ENCODE measurements at regions not wholly inside any gene's neighbourhood (a gene's known extent, or its start where the extent isn't known, plus 50 kb on each side); places are given as distances from the start of the nearest gene placed in this dataset.

- no peak for ATAC-seq (ENCODE audit: low FRiP score in 2 of 2)
- no peaks in the 10 kb centered on the region for H3K27me3 ChIP-seq
- TF ChIP-seq CTCF (IDR thresholded peaks at IDR 0.05), result no peak
- TF ChIP-seq EP300 (IDR thresholded peaks at IDR 0.05), result no peak
- no peak for TF ChIP-seq POLR2A (IDR thresholded peaks at IDR 0.05)
- no peak for TF ChIP-seq POLR2AphosphoS5 (IDR thresholded peaks at IDR 0.05)
- no peak overlapping the region for H3K27ac ChIP-seq
- H3K36me3 ChIP-seq, result no peaks in the 10 kb centered on the region
- no peak overlapping the region for H3K4me3 ChIP-seq
- WGBS, 2 donors, result 78% methylated on average over 1 of the region's 1 CpG
- no peaks in the 10 kb centered on the region for H3K9me3 ChIP-seq
- no peaks in the 10 kb centered on the region for H3K4me1 ChIP-seq
- DNase-seq, result no peak
Measured at GRCh38 chr2:139825726-139826125, 1045.5 kb upstream of the NXPH2 start.

DNA sequence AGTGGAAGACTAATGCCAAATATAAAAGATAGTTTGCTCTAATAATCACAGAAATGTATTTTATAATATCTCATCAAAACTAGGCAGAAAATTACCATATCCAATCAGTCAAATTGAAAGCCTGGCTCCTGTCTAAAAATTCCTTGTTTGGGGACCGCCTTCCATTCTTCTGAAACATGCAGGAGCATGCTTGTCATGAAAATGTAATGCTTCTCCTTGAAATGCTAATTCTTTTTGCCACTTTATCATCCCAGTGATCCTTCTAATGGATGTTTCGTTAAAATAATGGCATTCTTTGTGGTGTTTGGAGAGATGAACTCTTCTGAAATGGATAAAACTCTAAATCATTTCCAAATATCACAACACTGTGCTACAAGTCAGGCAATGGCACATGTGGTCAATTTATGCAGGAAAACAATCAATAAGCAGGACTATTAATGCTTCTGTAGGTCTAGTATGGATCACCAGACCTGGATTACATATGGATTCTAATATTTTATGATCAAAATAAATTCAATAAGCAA is 1039.1 kb upstream of the NXPH2 start:
- Histone ChIP-seq H3K27me3 (no peaks in the 10 kb centered on the region), H3K4me3 (no peak overlapping the region), H3K27ac (no peak overlapping the region), H3K36me3 (no peaks in the 10 kb centered on the region), H3K4me1 (no peaks in the 10 kb centered on the region), H3K9me3 (no peaks in the 10 kb centered on the region)
- WGBS, 2 donors, result 30 to 43% methylated on average over 2 of the region's 2 CpGs
- DNase-seq (no peak), ATAC-seq (ENCODE audit: low FRiP score in 2 of 2) (no peak)
- TF ChIP-seq EP300 (IDR thresholded peaks at IDR 0.05), result no peak
- no peak for TF ChIP-seq CTCF (IDR thresholded peaks at IDR 0.05)
- TF ChIP-seq POLR2A (IDR thresholded peaks at IDR 0.05), result no peak
- TF ChIP-seq POLR2AphosphoS5 (IDR thresholded peaks at IDR 0.05), result no peak

- ATAC-seq (ENCODE audit: low FRiP score in 2 of 2), result no peak
- Histone ChIP-seq H3K4me3 (no peak overlapping the region), H3K9me3 (no peaks in the 10 kb centered on the region), H3K36me3 (no peaks in the 10 kb centered on the region), H3K4me1 (no peaks in the 10 kb centered on the region), H3K27ac (no peak overlapping the region), H3K27me3 (no peaks in the 10 kb centered on the region)
- TF ChIP-seq POLR2A (IDR thresholded peaks at IDR 0.05) (no peak), CTCF (IDR thresholded peaks at IDR 0.05) (no peak), EP300 (IDR thresholded peaks at IDR 0.05) (no peak), POLR2AphosphoS5 (IDR thresholded peaks at IDR 0.05) (no peak)
- WGBS, 2 donors, result 59 to 70% methylated on average over 2 of the region's 2 CpGs
- DNase-seq, result no peak
Measured at GRCh38 chr2:139814458-139814857, 1034.3 kb upstream of the NXPH2 start.

DNA sequence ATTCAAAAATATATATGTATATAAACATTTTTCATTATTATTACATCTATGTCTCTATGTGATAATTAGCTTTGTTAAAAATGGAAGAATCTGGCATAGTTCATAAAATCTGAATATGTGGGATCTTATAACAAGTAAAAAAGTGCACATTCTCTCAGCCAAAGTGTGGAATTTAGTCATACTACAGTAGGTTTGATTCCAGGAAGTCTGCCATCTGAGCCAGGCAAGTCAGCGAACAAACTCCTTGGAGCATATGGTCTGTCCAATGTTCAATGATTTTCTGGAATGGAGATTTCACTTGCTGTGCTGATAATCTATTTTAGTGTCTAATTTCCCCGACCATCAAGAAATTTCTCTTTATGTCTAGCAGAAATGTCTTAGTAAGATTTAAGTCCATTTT is 1033.2 kb upstream of the NXPH2 start:
- H3K27ac ChIP-seq, result no peak overlapping the region
- WGBS, 2 donors, result 71 to 82% methylated on average over 2 of the region's 2 CpGs
- no peaks in the 10 kb centered on the region for H3K27me3 ChIP-seq
- no peaks in the 10 kb centered on the region for H3K4me1 ChIP-seq
- H3K9me3 ChIP-seq, result no peaks in the 10 kb centered on the region
- no peak overlapping the region for H3K4me3 ChIP-seq
- DNase-seq, result no peak
- ATAC-seq (ENCODE audit: low FRiP score in 2 of 2), result no peak
- TF ChIP-seq POLR2AphosphoS5 (IDR thresholded peaks at IDR 0.05), result no peak
- no peak for TF ChIP-seq CTCF (IDR thresholded peaks at IDR 0.05)
- no peak for TF ChIP-seq EP300 (IDR thresholded peaks at IDR 0.05)
- TF ChIP-seq POLR2A (IDR thresholded peaks at IDR 0.05), result no peak
- H3K36me3 ChIP-seq, result no peaks in the 10 kb centered on the region

- no peaks in the 10 kb centered on the region for H3K4me1 ChIP-seq
- ATAC-seq (ENCODE audit: low FRiP score in 2 of 2) (no peak), DNase-seq (no peak)
- H3K36me3 ChIP-seq, result no peaks in the 10 kb centered on the region
- TF ChIP-seq CTCF (IDR thresholded peaks at IDR 0.05), result no peak
- no peak for TF ChIP-seq EP300 (IDR thresholded peaks at IDR 0.05)
- TF ChIP-seq POLR2AphosphoS5 (IDR thresholded peaks at IDR 0.05), result no peak
- TF ChIP-seq POLR2A (IDR thresholded peaks at IDR 0.05), result no peak
- H3K27me3 ChIP-seq, result no peaks in the 10 kb centered on the region
- no peaks in the 10 kb centered on the region for H3K9me3 ChIP-seq
- 50 to 56% methylated on average over 4 of the region's 4 CpGs for WGBS, 2 donors
- H3K27ac ChIP-seq, result no peak overlapping the region
- H3K4me3 ChIP-seq, result no peak overlapping the region
Measured at GRCh38 chr2:139805441-139805840, 1025.3 kb upstream of the NXPH2 start.

Measured in upper lobe of left lung (tissue), 6 donors.